H1 (cell line): ENCODE measurements at regions not wholly inside any gene's neighbourhood (a gene's known extent, or its start where the extent isn't known, plus 50 kb on each side); places are given as distances from the start of the nearest gene placed in this dataset.

Experiments
- CTCF ChIA-PET: fragments of 300-600 bp; sonication (Branson Sonifier 250); formaldehyde crosslinking; loops from one replicate; lab custom pipeline; 2021; ENCODE audit not compliant: partially characterized antibody; lab: Charles Lee
- POLR2A ChIA-PET: fragments of 300-600 bp; sonication (Branson Sonifier 250); formaldehyde crosslinking; loops from one replicate; lab custom pipeline; 2021; ENCODE audit warnings: inconsistent platforms; ENCODE audit not compliant: partially characterized antibody; lab: Charles Lee
- DNase-seq, 2 experiments: peaks; one replicate each; pipeline versions ENCODE4 v3.0.0 to v3.0.0-alpha.2; 2010 to 2022; ENCODE audit warnings: low spot score in 2 of 2, low read depth in 1 of 2, mixed read lengths in 1 of 2
- FAIRE-seq: peaks from 2 replicates; lab custom pipeline; 2011; peaks lifted over from hg19 to GRCh38; lab: Jason Lieb, UNC
- H2AFZ ChIP-seq: 2 replicates; pipeline ENCODE4 v1.8.1; 2012; ENCODE audit warnings: low read length, inconsistent platforms
- H2AK5ac ChIP-seq: 2 replicates; pipeline ENCODE4 v1.6.1; 2013; ENCODE audit warnings: low read depth, low read length
- H2BK120ac ChIP-seq: replicated peaks from 2 replicates; pipeline ENCODE3; 2013; ENCODE audit warnings: low read depth, low read length, inconsistent platforms
- H2BK12ac ChIP-seq: 2 replicates; pipeline ENCODE4 v1.6.1; 2013; ENCODE audit warnings: low read depth, low read length
- H2BK15ac ChIP-seq: 2 replicates; pipeline ENCODE4 v1.6.1; 2013; ENCODE audit warnings: low read length
- H2BK20ac ChIP-seq: 2 replicates; pipeline ENCODE4 v1.6.1; 2013; ENCODE audit warnings: low read length
- H2BK5ac ChIP-seq: 2 replicates; pipeline ENCODE4 v1.6.1; 2013; ENCODE audit warnings: low read depth, low read length
- H3K14ac ChIP-seq: 2 replicates; pipeline ENCODE4 v1.6.1; 2013; ENCODE audit warnings: inconsistent platforms; ENCODE audit not compliant: insufficient read length
- H3K18ac ChIP-seq: 2 replicates; pipeline ENCODE4 v1.6.1; 2013; ENCODE audit warnings: low read length; ENCODE audit errors: extremely low read depth
- H3K23ac ChIP-seq: 2 replicates; pipeline ENCODE4 v1.6.1; 2013; ENCODE audit warnings: inconsistent platforms; ENCODE audit not compliant: insufficient read length
- H3K23me2 ChIP-seq: 2 replicates; pipeline ENCODE4 v1.6.1; 2013; ENCODE audit warnings: low read depth, low read length
- H3K27ac ChIP-seq: 2 replicates; pipeline ENCODE4 v1.6.1; 2011; ENCODE audit warnings: low read depth, low read length, inconsistent platforms
- H3K27me3 ChIP-seq, 4 experiments: replicated peaks in 1 of 4; 1 replicate in 1 of 4; 2 replicates in 3 of 4; pipeline versions ENCODE4 v1.6.1 to v1.8.1; 2011 to 2013; ENCODE audit warnings: low read length in 3 of 4, mild to moderate bottlenecking in 3 of 4, inconsistent platforms in 2 of 4, mixed read lengths in 2 of 4, moderate library complexity in 1 of 4; ENCODE audit not compliant: control insufficient read depth in 3 of 4, insufficient read depth in 3 of 4; ENCODE audit errors: extremely low read depth in 1 of 4
- H3K36me3 ChIP-seq, 4 experiments: 2 replicates each; pipeline versions ENCODE4 v1.6.1 to v1.8.1; 2011 to 2013; ENCODE audit warnings: mild to moderate bottlenecking in 4 of 4, low read length in 3 of 4, moderate library complexity in 2 of 4, control low read depth in 1 of 4, inconsistent platforms in 1 of 4; ENCODE audit not compliant: insufficient read depth in 4 of 4, control insufficient read depth in 2 of 4
- H3K4ac ChIP-seq: replicated peaks from 2 replicates; pipeline ENCODE3; 2013; ENCODE audit warnings: low read length, low read depth, mixed read lengths, inconsistent platforms; ENCODE audit not compliant: insufficient read length
- H3K4me1 ChIP-seq, 4 experiments: replicated peaks in 1 of 4; 1 replicate in 1 of 4; 2 replicates in 3 of 4; pipeline versions ENCODE4 v1.6.1 to v1.8.1; 2011 to 2013; ENCODE audit warnings: low read length in 3 of 4, inconsistent platforms in 2 of 4, mixed read lengths in 1 of 4; ENCODE audit not compliant: insufficient read depth in 4 of 4, control insufficient read depth in 3 of 4
- H3K4me2 ChIP-seq, 2 experiments: 2 replicates each; pipeline versions ENCODE4 v1.6.1 to v1.8.1; 2011 to 2013; ENCODE audit warnings: low read depth in 2 of 2, low read length in 2 of 2, control low read depth in 1 of 2, inconsistent platforms in 1 of 2, mild to moderate bottlenecking in 1 of 2; ENCODE audit not compliant: insufficient read depth in 1 of 2
- H3K4me3 ChIP-seq, 4 experiments: fragments of 200-600, 300-600 bp in 1 of 4; sonication (generic), shearing (Covaris generic), sonication (Bioruptor Twin) in 1 of 4; 2 replicates each; pipeline versions ENCODE4 v1.5.1 to v1.8.1; 2011 to 2016; ENCODE audit warnings: low read length in 4 of 4, low read depth in 3 of 4, control low read depth in 2 of 4, inconsistent platforms in 2 of 4, mild to moderate bottlenecking in 2 of 4, mixed read lengths in 1 of 4, moderate library complexity in 1 of 4; ENCODE audit not compliant: insufficient read depth in 2 of 4; ENCODE audit errors: extremely low read depth in 1 of 4
- H3K56ac ChIP-seq: replicated peaks from 2 replicates; pipeline ENCODE3; 2013; ENCODE audit warnings: low read depth, mild to moderate bottlenecking, mixed read lengths, low read length, inconsistent platforms; ENCODE audit not compliant: insufficient read length
- H3K79me1 ChIP-seq: 2 replicates; pipeline ENCODE4 v1.6.1; 2013; ENCODE audit warnings: low read depth, low read length, control low read depth
- H3K79me2 ChIP-seq, 2 experiments: 2 replicates each; pipeline versions ENCODE4 v1.6.1 to v1.8.1; 2012 to 2013; ENCODE audit warnings: low read length in 2 of 2, mild to moderate bottlenecking in 2 of 2, inconsistent platforms in 1 of 2; ENCODE audit not compliant: insufficient read depth in 2 of 2, control insufficient read depth in 1 of 2
- H3K9ac ChIP-seq, 4 experiments: replicated peaks in 1 of 4; 1 replicate in 1 of 4; 2 replicates in 3 of 4; pipeline versions ENCODE4 v1.6.1 to v1.8.1; 2011 to 2013; ENCODE audit warnings: low read depth in 3 of 4, low read length in 3 of 4, control low read depth in 2 of 4, mild to moderate bottlenecking in 2 of 4, moderate library complexity in 2 of 4, inconsistent platforms in 1 of 4; ENCODE audit errors: extremely low read depth in 1 of 4
- H3K9me3 ChIP-seq, 2 experiments: 2 replicates each; pipeline versions ENCODE4 v1.6.1 to v1.8.1; 2012 to 2013; ENCODE audit warnings: mild to moderate bottlenecking in 2 of 2, moderate library complexity in 2 of 2, control low read depth in 1 of 2, inconsistent platforms in 1 of 2, low read depth in 1 of 2, low read length in 1 of 2, mixed read lengths in 1 of 2; ENCODE audit not compliant: insufficient read depth in 2 of 2
- H4K20me1 ChIP-seq, 2 experiments: replicated peaks in 1 of 2; 2 replicates each; pipeline versions ENCODE3 to v1.8.1; 2011 to 2013; ENCODE audit warnings: inconsistent platforms in 2 of 2, low read length in 2 of 2, mild to moderate bottlenecking in 1 of 2; ENCODE audit not compliant: insufficient read depth in 2 of 2, control insufficient read depth in 1 of 2
- H4K5ac ChIP-seq: 2 replicates; pipeline ENCODE4 v1.6.1; 2013; ENCODE audit warnings: low read length, low read depth, mixed read lengths, inconsistent platforms; ENCODE audit not compliant: insufficient read length
- H4K8ac ChIP-seq: 2 replicates; pipeline ENCODE4 v1.8.0; 2013; ENCODE audit warnings: mild to moderate bottlenecking, moderate library complexity, low read length, inconsistent platforms; ENCODE audit not compliant: insufficient read depth; ENCODE audit errors: extremely low read depth
- H4K91ac ChIP-seq: replicated peaks from 2 replicates; pipeline ENCODE3; 2013; ENCODE audit warnings: low read length, mixed read lengths, inconsistent platforms; ENCODE audit not compliant: insufficient read length
- BRCA1 ChIP-seq: IDR thresholded peaks from 2 replicates; pipeline ENCODE4 v1.6.1; 2012; ENCODE audit warnings: low read depth, low read length, improper control_type of control experiment
- CBX8 ChIP-seq: fragments of 300-800, 300-1000 bp; sonication (generic); IDR thresholded peaks from 2 replicates; pipeline ENCODE4 v1.7.1; 2016; ENCODE audit warnings: low read depth, low read length, borderline replicate concordance
- CTCF ChIP-seq, 3 experiments: IDR thresholded peaks; 1 replicate in 2 of 3; 2 replicates in 1 of 3; pipeline versions ENCODE4 v1.5.1 to v1.6.1; 2011; ENCODE audit warnings: low read length in 3 of 3, mild to moderate bottlenecking in 3 of 3, inconsistent platforms in 2 of 3, low read depth in 1 of 3, moderate library complexity in 1 of 3; ENCODE audit not compliant: insufficient read depth in 1 of 3; ENCODE audit errors: control extremely low read depth in 1 of 3
- EP300 ChIP-seq, 2 experiments: IDR thresholded peaks; 1 replicate in 1 of 2; 2 replicates in 1 of 2; pipeline ENCODE4 v1.6.1; 2011 to 2012; ENCODE audit warnings: low read depth in 2 of 2, low read length in 2 of 2, mild to moderate bottlenecking in 2 of 2, borderline replicate concordance in 1 of 2, inconsistent platforms in 1 of 2, moderate library complexity in 1 of 2
- FOSL1 ChIP-seq: IDR thresholded peaks from 2 replicates; pipeline ENCODE4 v1.6.1; 2011; ENCODE audit warnings: mild to moderate bottlenecking, low read depth, low read length, moderate library complexity; ENCODE audit not compliant: insufficient read depth
- GABPA ChIP-seq: IDR thresholded peaks from 2 replicates; pipeline ENCODE4 v1.6.1; 2011; ENCODE audit warnings: mild to moderate bottlenecking, low read length, moderate library complexity, borderline replicate concordance; ENCODE audit not compliant: insufficient read depth
- MAFK ChIP-seq: IDR thresholded peaks from 2 replicates; pipeline ENCODE4 v1.6.1; 2012; ENCODE audit warnings: low read depth, mild to moderate bottlenecking, improper control_type of control experiment, low read length
- SIRT6 ChIP-seq: IDR thresholded peaks from one replicate; pipeline ENCODE4 v1.7.1; 2012; ENCODE audit warnings: low read length, inconsistent platforms
- SRF ChIP-seq: IDR thresholded peaks from 2 replicates; pipeline ENCODE4 v1.6.1; 2011; ENCODE audit warnings: mild to moderate bottlenecking, low read depth, low read length, moderate library complexity
- SUZ12 ChIP-seq: fragments of 200-600 bp; sonication (generic); IDR thresholded peaks from 2 replicates; pipeline ENCODE4 v1.6.1; 2012; ENCODE audit warnings: mild to moderate bottlenecking, inconsistent platforms, low read length, moderate library complexity, mixed read lengths
- TAF1 ChIP-seq: IDR thresholded peaks from 2 replicates; pipeline ENCODE4 v1.6.1; 2011; ENCODE audit warnings: mild to moderate bottlenecking, low read depth, low read length
- USF2 ChIP-seq: IDR thresholded peaks from 2 replicates; pipeline ENCODE4 v1.6.1; 2011; ENCODE audit warnings: low read length, improper control_type of control experiment

DNA sequence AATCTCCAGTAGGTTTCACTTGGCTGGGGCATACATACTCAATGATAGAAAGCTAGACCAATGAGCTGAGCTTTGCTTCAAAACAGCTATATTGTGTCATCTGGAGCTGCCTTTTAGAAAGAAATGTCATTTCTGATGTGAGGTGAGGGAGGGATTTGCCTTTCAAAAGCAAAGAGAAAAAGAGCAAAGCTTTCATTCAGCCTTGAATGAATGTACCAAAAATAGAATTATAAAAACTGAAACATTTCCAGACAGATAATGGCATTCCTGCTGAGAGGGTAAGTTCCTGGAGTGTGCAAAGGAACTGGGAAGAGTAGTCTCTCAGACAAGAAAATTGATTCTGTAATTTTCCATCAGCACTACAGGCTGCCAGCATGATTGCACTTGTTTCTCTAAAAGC lies 710.0 kb downstream of the LRFN5 start:
- POLR2A ChIA-PET: no interaction called here
- no peak overlapping the region for H3K4me2 ChIP-seq
- H2AK5ac ChIP-seq: no peak overlapping the region
- no peak overlapping the region for H4K5ac ChIP-seq
- H3K56ac ChIP-seq: no peak overlapping the region
- H3K36me3 ChIP-seq: 0 out of 8 replicates have a peak, but pooled peaks cover 0 to 2% (median 0%) of the 10 kb centered on the region in 4 experiments
- no peak overlapping the region for H2BK20ac ChIP-seq
- no peaks in the 10 kb centered on the region for H3K79me1 ChIP-seq
- no peak overlapping the region for H3K18ac ChIP-seq
- no peak overlapping the region for H3K9ac ChIP-seq
- no peak overlapping the region for H2BK5ac ChIP-seq
- DNase-seq: no peak
- H2AFZ ChIP-seq: no peak overlapping the region
- H2BK12ac ChIP-seq: no peak overlapping the region
- H3K27ac ChIP-seq: no peak overlapping the region
- CTCF ChIA-PET: no interaction called here
- no peak overlapping the region for H4K91ac ChIP-seq
- no peak overlapping the region for H3K23ac ChIP-seq
- H3K4ac ChIP-seq: no peak overlapping the region
- H3K14ac ChIP-seq: no peak overlapping the region
- H3K27me3 ChIP-seq: no peaks in the 10 kb centered on the region
- no peak overlapping the region for H2BK15ac ChIP-seq
- H2BK120ac ChIP-seq: no peak overlapping the region
- FAIRE-seq: no peak
- H4K20me1 ChIP-seq: no peaks in the 10 kb centered on the region
- H3K79me2 ChIP-seq: no peaks in the 10 kb centered on the region
- H4K8ac ChIP-seq: no peak overlapping the region
- H3K23me2 ChIP-seq: no peaks in the 10 kb centered on the region
- peaks cover 4 to 8% of the 10 kb centered on the region in 2 experiments; a peak in 2 of 4 replicates for H3K9me3 ChIP-seq
- H3K4me3 ChIP-seq: no peak overlapping the region
- peaks cover 0 to 3% (median 0%) of the 10 kb centered on the region in 4 experiments; a peak in 1 of 7 replicates for H3K4me1 ChIP-seq
- TF ChIP-seq EP300 (IDR thresholded peaks at IDR 0.05; ENCODE audit: borderline replicate concordance in 1 of 2, low read depth in 2 of 2, low read length in 2 of 2) (no peak), SUZ12 (no peak), TAF1 (no peak), BRCA1 (no peak), CBX8 (no peak), GABPA (no peak), MAFK (no peak), SIRT6 (no peak), USF2 (no peak), SRF (no peak), FOSL1 (no peak), CTCF (IDR thresholded peaks at IDR 0.05; ENCODE audit: control extremely low read depth in 1 of 3, insufficient read depth in 1 of 3, low read depth in 1 of 3, low read length in 3 of 3) (no peak)
